NCI-H1930 (cell line): ENCODE measurements at regions not wholly inside any gene's neighbourhood (a gene's known extent, or its start where the extent isn't known, plus 50 kb on each side); places are given as distances from the start of the nearest gene placed in this dataset.
"Not testable (repeated sequence)": the region's sequence is repeated elsewhere in the genome, so short reads cannot be mapped to it uniquely, and the experiment has no call there.

Experiments used
- DNase-seq, 2 experiments: peaks; one replicate each; lab custom pipeline; 2025; lab: John Stamatoyannopoulos, UW

DNA sequence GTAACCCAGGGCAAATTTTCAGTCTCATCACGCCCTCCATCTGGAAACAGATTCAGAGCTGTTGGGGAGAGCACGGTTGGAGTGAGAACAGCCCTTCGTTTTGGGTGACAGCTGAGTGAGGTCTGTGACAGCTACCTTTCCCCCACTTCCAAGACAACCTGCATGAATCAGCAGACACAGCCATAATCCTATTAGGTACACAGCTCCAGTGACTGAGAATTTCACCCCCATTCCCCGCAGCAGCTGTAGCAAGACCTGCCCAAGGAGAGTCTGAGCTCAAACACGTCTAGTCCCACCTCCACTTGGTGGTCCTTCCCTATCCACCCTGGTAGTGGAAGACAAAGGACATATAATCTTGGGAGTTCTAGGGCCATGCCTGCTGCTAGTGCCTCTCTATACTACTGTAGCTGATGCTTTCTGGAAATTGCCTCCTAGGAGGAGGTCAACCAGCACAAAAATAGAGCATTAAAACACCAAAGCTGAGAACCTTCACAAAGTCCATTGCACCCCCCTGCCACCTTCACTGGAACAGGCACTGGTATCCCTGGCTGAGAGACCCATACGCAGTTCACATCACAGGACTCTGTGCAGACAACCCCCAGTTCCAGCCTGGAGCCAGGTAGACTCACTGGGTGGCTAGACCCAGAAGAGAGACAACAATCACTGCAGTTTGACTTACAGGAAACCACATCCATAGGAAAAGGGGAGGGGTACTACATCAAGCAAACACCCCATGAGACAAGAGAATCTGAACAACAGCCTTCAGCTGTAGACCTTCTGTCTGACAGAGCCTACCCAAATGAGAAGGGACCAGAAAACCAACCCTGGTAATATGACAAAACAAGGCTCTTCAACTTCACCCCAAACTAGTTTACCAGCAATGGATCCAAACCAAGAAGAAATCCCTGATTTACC lies 448.6 kb upstream of the CBLB start:
- no peak for DNase-seq

DNA sequence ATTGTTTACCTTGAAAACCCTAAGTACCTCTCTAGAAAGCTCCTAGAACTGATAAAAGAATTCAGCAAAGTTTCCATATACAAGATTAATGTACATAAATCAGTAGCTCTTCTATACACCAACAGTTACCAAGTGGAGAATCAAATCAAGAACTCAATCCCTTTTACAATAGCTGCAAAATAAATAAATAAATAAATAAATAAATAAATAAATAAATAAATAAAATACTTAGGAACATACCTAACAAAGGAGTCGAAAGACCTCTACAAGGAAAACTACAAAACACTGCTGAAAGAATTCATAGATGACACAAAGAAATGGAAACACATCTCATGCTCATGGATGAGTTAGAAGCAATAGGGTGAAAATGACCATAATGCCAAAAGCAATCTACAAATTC lies 452.6 kb upstream of the CBLB start:
- DNase-seq, result not testable (repeated sequence)

DNA sequence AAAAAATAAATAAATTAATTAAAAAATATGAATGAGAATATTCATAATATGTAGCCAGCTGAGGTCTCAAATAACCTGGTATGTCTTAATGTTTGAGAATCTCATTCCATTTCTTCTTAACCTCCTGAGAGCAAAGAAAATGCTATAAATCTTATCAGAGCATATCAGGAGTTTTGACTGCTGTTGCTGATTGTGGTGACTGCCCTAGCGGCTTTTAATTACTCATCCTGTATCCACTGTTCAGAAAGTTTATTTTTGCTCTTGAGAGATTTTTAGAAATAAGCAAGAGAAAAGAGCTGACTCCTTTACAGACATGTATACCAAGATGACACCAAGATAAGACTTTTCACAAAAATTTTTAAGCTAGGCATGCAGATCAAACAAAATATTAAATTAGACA lies 454.8 kb upstream of the CBLB start:
- no peak for DNase-seq

DNA sequence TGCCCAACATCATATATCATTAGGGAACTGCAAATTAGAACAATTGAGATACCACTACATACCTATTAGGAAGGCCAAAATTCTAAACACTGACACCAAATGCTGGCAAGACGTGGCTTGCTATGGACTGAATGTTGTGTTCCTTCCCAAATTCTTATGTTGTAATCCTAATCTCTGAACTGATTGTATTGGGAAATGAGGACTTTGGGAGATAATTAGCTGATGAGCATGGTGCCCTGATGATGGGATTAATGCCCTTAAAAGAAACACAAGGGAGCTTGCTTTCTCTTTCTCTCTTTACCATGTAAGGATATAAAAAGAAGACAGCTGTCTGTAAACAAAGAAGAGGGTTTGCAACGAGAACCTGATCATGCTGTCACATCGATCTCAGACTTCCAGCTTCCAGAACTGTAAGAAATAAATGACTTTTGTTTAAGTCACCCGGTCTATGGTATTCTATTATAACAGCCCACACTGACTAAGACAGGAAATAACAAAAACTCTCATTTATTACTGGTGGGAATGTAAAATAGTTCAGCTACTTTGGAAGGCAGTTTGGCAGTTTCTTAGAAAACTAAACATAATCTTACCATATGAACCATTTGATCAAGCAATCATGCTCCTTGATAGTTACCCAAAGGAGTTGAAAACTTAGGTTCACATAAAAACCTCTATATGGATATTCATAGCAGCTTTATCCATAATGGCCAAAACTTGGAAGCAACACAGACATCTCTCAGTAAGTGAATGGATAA lies 458.3 kb upstream of the CBLB start:
- no peak for DNase-seq

DNA sequence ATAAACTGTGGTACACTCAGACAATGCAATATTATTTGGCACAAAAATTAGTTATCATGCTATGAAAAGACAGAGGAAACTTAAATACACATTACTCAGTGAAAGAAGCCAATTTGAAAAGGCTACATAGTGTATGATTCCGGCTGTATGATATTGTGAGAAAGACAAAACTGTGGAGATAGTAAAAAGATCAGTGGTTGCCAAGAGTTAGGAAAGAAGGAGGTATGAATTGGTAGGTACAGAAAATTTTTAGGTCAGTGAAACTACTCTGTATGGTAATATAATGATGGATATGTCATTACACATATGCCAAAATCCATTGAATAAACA lies 458.8 kb upstream of the CBLB start:
- DNase-seq, result no peak

DNA sequence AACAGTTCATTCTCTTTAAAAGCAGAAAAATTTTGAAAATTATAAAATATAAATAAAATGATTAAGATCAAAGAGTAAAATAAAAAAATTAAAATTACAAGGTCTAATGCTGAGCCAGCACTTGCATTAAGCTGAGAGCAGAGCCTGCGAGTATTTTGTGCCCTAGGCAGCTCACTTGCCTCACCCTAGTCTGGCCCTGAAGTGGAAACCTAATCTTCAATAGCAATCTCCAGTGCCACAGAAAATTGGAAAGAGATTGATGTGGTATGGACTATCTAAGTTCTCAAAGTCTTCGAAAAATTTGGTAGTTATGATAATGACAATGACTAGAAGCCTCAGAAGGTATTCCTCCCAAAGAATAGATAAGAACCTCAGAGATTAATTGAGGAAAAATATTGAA lies 459.4 kb upstream of the CBLB start:
- no peak for DNase-seq

DNA sequence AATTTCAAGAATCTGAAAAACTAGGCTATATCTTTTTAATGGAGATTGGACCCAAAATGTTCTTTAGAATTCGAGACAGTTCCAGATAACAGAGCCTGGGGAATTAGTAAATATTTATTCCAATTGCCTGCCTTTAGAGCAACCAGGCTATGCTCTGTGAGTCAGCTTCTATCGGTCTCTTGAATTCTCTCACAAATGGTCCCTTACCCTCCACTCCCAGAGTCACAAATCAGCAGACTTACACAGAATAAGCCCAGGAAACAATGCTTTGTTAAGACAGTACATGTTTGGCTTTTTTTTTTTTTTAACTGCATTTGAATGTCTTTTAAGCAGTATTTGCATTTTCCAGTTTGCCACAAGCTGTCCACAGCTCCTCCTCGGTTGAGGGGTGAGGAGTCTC lies 460.7 kb upstream of the CBLB start:
- no peak for DNase-seq

DNA sequence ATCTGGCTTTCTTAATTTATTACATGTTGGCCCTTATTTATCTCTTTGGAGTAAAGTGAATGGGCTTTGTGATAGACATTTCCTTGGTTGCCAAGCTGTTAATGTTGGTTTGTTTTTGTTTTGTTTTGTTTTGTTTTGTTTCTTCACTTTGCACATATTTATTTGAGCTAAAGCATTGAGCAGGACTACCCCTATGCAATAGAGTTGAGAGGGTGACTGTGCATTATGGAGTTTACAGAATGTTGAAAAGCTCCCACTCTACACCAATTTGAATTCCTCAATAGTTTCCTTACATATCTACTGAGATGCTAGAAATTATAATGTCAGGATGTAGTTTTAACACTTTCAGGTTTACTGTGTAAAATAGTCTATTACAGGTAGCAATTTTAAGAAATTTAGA lies 462.8 kb upstream of the CBLB start:
- DNase-seq, result no peak

DNA sequence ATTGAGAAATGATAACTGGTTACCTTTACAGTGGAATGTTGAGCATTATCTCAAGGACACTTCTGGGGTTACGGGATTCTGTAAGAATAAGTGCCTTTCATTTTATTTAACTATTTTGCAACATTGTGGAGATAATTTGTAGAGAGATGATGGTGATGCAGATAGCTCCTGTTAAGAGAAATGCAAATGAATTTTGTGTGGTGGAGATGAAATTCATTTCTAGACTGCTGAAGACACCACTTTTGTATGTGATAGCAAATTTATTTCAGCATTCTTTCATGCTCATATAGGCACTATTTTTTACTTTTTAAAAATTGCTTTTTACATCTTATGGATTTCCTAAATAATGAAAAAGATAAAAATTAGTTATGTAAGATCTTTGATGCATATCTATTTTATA lies 463.3 kb upstream of the CBLB start:
- DNase-seq, result no peak

DNA sequence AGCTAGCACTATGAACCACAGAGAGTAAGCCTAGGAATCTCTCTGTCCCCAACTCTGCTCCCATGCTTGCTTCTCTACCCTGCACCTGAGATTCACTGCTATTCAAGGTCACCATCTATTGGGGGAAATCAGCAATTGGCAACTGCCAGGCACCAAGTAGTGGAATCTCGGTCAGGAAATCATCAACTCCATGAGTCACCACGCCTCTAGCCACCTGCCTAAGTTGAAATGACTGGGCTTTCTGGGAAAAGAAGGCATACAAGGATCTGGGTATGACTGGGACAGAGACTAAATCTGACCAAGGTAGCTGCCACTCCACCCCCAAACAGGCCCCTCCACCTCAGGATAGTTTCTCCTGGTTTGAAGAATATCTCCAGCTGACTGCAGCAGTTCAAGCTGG lies 464.1 kb upstream of the CBLB start:
- no peak for DNase-seq

DNA sequence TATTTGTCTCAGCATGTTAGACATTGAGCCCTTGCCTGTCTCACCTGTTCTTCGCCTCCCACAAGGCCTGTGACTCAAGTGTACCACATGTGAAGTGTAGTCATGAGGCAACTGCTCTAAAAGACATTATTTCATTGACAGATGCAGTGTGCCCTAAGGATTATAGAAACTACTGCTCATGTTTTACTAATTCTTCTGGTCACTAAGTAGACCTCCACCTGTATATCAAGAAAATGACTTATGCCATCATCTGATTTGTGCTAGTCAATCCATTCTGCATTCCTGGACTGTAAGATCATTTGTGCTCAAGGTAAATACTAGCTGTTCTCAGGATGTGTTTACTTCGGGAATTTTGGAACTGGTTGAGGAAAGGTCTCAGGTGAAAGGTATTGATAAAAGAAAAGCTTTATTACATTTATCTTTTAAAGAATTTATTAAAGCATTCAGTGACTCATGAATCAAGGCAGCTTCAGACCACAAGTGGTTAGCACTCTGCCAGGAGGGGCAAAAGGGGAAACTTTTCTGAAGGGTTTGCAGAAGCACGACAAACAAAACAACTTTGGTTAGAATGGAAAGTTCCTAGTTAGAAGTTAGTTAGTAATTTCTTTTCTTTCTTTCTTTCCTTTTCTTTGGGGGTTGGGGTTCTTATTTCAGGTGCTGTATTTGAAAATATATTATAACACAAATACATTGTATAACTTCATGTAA lies 465.3 kb upstream of the CBLB start:
- DNase-seq, result no peak

DNA sequence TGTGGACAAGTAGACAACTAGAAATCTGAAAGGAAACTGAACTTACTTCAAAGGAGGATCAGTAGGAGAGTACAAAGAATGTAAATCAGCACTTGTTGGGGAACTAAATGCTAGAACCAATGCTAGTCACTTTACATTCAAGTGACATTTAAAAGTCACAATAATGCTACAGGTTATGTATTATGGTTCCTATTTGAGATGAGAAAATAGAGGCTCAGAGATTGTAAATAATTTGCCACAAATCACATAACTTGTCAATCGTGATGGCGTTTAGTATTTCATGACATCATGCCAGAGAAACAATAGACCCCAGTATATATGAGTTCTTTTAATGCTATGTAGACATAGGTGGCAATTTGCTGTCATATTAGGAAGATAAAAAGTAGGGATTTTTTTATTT lies 467.8 kb upstream of the CBLB start:
- no peak for DNase-seq

DNA sequence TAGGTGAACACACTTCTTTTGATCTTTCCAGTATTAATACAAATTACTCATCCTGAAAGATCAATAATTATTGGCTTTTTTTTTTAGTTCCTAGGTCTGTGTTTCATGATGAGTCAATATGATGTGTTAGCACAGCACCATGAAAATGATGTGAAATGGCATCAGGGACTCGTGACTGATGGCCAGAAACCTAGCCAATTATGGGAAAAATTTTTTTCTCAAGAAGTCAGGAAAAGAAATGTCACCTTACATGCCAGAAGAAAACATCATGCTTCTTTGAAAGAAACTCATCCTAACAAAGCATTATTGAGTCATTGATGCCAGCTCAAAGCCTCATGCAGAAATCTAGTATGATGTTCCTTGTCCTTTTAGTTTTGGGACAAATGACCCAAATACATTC lies 468.3 kb upstream of the CBLB start:
- DNase-seq, result no peak

DNA sequence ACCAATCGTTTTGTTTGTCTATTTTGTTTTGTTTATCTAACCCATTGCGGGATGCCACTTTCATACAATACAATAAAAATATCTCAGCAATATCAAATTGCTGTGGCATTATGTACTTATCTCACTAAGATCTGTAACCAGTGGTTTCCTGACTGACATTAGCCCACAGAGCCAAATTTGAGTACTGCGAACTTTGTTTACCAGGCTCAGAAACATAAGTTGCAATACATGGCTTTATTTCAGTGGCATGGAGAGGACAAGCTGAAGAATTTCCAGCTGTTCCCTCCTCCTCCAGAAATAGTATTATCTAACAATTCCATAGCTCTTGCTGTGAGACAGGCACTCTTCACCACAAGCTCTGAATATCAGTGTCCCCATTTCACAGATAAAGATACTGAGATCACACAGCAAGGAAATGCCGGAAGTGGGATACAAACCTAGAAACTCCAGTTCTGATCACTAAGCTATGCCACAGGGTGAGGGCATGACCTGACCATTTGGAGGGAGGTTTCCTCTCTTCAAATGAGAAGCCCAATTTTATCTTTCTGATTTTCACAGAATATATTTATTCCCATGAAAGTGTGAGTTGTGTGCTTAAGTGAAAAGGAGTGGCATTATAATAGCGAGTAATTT lies 469.9 kb upstream of the CBLB start:
- no peak for DNase-seq

DNA sequence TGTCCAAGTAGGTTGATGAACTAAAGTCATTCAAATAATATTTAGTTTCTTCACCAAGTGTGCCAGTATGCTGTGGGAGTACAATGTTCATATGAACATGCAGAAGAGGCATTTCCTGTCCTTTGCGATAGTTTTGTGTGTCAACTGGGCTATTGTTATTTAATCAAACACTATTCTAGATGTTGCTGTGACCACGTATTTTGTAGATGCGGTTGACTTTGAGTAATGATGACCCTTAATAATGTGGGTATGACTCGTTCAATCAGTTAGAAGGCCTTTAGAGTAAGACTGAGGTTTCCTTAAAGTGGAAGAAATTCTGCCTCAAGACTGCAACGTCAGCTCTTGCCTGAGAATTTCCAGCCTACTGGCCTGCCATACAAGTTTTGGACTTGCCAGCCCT lies 470.7 kb upstream of the CBLB start:
- no peak for DNase-seq

DNA sequence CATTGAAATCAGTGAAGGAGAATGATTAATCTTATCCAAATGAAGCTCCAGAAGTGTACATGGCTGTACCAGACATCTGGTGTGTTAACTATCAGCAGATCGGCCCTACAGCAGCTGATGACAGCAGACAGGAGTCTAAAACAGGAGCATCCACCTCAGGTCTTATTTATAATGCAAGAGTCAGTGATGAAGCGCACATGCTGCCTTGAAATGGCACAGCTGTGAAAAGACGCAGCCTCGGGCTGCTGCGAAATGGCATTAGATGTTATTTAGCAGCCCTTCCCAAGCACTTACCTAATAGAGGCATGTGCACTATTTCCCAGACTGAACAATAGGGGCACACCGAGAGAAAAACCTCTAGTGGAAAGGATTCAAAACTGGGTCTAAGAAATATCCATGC lies 472.3 kb upstream of the CBLB start:
- DNase-seq, result no peak

DNA sequence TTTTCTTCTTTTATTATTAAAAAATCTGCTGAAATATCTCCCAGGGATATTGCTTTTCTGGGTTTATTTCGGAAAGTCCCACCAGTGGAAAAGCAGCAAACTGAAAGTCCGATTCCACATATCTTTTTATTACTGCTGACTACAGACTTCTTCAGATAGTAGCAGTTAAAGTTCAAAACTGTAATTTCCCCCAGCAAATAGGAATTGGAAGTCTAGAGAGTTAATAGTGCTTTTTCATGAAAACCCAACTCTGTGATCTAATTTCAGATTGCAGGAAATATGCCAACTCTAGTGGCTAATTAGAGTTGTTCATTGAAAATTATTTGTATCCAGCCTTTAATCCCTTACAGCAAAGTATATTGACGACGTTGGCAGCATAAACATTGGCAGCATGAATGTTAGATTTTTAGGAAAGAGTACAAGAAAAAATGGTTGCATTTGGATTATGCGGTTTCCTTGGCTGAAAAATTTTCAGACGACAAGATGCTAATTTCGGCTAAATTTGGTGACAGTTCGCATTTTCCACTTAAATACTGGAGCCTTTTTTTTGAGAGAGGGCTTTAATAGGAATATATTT lies 472.9 kb upstream of the CBLB start:
- DNase-seq, result no peak

DNA sequence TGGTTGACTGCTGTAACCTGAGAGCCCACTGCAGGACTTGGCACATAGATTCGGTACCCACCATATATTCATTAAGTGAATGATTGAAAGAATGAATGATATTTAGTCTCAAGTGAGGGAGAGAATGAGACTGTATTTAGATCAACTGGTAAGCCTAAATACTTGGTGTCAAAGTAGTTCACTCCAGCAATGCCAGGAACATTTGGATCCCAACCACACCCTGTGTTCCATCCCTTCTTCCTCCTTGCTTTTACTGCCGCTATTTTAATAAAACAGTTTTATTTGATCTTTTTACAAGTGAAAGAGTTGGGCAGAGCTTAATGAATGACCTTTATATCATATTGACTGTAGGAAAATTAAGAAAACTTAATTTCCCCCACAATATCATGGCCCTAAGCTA lies 473.6 kb upstream of the CBLB start:
- DNase-seq, result no peak

DNA sequence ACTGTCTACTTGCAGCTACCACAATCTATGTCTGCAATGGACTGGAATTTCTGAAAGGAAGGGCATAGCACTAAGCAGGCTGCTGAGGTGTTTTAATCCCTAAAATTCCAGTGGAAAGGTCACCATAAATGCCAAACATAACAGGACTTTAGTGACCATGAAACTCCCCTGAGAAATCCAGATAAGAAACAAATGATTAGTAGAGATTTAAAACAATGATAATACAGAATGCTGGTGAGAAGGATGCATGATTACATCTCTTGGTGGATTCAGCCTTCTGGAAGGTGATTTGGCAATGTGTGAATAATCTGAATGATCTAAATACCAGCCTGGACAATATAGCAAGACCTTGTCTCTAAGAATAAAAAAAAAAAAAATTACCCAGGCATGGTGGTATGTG lies 475.0 kb upstream of the CBLB start:
- no peak for DNase-seq

DNA sequence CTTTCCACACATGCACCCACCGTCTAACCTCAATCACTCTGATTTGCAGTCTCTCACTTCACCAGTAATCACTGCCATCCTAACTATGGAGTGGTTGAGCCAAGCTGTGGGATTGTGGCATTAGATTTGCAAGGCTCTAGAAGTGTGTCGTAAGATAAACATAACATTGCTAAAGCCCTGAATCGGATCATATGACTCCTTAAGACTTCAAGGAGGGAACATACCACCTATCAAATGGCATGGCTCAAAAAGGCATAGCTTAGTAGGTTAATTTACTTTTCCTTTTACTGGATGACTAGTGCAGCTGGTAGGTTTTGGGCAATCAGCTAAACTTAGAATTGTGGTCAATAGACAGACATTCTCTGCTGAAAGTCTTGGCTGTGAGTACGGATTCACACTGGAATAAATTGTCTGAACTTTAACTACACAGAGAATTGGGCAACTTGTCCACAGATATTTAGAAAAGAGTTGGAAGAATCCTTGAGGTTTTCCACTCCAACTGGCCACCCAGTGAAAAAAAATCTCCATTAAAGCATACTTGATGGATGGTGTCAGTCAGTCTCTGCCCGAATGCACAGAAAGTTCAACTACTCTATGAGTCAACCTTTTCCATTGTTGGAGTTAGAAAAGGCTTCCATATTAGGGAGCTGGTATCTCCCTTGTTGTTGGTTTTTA lies 476.7 kb upstream of the CBLB start:
- no peak for DNase-seq

DNA sequence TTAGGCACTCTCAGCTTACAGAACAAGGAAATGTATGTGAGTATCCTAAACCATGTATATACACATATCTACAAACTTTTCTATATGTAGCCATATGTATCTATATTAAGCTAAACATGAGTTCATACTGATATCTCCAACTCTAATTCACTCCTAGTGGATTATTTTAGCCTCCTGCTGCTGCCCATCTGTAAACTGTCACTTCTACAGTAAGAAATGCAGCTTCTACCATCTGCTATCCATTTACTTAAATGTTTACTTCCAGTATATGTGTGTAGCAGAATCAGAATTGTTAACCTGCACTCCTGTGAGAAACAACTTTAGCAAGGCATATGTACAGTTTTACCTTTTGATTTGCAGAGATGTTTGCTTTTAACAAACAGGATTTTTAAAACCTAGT lies 478.5 kb upstream of the CBLB start:
- no peak for DNase-seq
